DND-41 (cell line): ENCODE measurements at regions not wholly inside any gene's neighbourhood (a gene's known extent, or its start where the extent isn't known, plus 50 kb on each side); places are given as distances from the start of the nearest gene placed in this dataset.

Source experiments
- EZH2 ChIP-seq: IDR thresholded peaks from 3 replicates; pipeline ENCODE4 v1.6.1; 2012; ENCODE audit warnings: borderline replicate concordance, low read depth, mild to moderate bottlenecking, moderate library complexity, low read length, inconsistent platforms; ENCODE audit not compliant: severe bottlenecking
- TF ChIP-seq, protein P1 (sequence below): IDR thresholded peaks from 2 replicates; pipeline ENCODE4 v1.5.1; 2012; ENCODE audit warnings: borderline replicate concordance, low read length, moderate library complexity, mild to moderate bottlenecking; ENCODE audit not compliant: poor library complexity, severe bottlenecking; ENCODE audit errors: extremely low read depth

DNA sequence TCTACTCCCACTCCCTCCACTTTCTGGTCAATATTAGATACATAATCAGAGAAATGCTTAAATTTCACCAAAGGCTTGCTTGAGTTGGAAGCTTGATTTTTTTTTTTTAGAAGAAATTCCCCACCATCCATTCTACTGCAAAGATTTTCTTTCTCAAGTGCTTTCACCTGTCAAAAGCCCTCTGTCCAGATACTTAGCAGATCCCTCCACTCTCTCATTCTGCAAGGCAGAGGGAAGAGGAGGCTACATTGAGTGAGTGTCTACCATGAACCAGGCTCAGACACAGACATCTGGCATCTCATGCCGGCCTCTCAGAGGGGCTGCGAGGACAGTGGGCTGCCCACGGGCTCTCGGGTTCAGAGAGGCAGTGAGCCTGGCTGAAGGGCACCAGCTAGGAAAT is 127.6 kb upstream of the GSC start:
- TF ChIP-seq, protein P1, sequence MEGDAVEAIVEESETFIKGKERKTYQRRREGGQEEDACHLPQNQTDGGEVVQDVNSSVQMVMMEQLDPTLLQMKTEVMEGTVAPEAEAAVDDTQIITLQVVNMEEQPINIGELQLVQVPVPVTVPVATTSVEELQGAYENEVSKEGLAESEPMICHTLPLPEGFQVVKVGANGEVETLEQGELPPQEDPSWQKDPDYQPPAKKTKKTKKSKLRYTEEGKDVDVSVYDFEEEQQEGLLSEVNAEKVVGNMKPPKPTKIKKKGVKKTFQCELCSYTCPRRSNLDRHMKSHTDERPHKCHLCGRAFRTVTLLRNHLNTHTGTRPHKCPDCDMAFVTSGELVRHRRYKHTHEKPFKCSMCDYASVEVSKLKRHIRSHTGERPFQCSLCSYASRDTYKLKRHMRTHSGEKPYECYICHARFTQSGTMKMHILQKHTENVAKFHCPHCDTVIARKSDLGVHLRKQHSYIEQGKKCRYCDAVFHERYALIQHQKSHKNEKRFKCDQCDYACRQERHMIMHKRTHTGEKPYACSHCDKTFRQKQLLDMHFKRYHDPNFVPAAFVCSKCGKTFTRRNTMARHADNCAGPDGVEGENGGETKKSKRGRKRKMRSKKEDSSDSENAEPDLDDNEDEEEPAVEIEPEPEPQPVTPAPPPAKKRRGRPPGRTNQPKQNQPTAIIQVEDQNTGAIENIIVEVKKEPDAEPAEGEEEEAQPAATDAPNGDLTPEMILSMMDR = no peak
- no peak for TF ChIP-seq EZH2
